PC-9 (cell line): ENCODE measurements at regions not wholly inside any gene's neighbourhood (a gene's known extent, or its start where the extent isn't known, plus 50 kb on each side); places are given as distances from the start of the nearest gene placed in this dataset.

Experiments
- CTCF ChIP-seq: fragments of 200-600 bp; sonication (generic); conservative IDR thresholded peaks from 2 replicates; pipeline ENCODE4 v1.6.1; 2017; ENCODE audit warnings: mixed run types, antibody characterized with exemption, mild to moderate bottlenecking, moderate library complexity
- EZH2 ChIP-seq: fragments of 200-600 bp; sonication (generic); IDR thresholded peaks from 2 replicates; pipeline ENCODE4 v1.8.0; 2017; ENCODE audit warnings: antibody characterized with exemption, low read depth

- no peak for TF ChIP-seq EZH2
- TF ChIP-seq CTCF, result no peak
Observed at GRCh38 chr15:99454941-99455788, 110.6 kb upstream of the MEF2A start.
